H9 (cell line): ENCODE measurements at regions not wholly inside any gene's neighbourhood (a gene's known extent, or its start where the extent isn't known, plus 50 kb on each side); places are given as distances from the start of the nearest gene placed in this dataset.

Experiments
- DNase-seq: peaks from one replicate; pipeline ENCODE4 v3.0.0-alpha.2; 2017
- H2AFZ ChIP-seq: one replicate; pipeline ENCODE4 v1.6.1; 2013; ENCODE audit warnings: mild to moderate bottlenecking, low read length, control low read depth, moderate library complexity
- H2AK5ac ChIP-seq: 2 replicates; pipeline ENCODE4 v1.6.1; 2013; ENCODE audit warnings: low read length, control low read depth, mixed read lengths; ENCODE audit not compliant: insufficient read length
- H2BK120ac ChIP-seq: one replicate; pipeline ENCODE4 v1.6.1; 2013; ENCODE audit warnings: low read depth, mild to moderate bottlenecking, low read length, control low read depth, inconsistent platforms; ENCODE audit not compliant: poor library complexity, severe bottlenecking
- H2BK12ac ChIP-seq: 2 replicates; pipeline ENCODE4 v1.6.1; 2013; ENCODE audit warnings: low read length, control low read depth, mixed read lengths, low read depth; ENCODE audit not compliant: insufficient read length
- H2BK15ac ChIP-seq: 2 replicates; pipeline ENCODE4 v1.6.1; 2013; ENCODE audit warnings: low read depth, low read length, control low read depth
- H2BK20ac ChIP-seq: one replicate; pipeline ENCODE4 v1.6.1; 2013; ENCODE audit warnings: low read depth, mild to moderate bottlenecking, low read length, control low read depth, inconsistent platforms; ENCODE audit not compliant: poor library complexity, severe bottlenecking
- H2BK5ac ChIP-seq: 2 replicates; pipeline ENCODE4 v1.6.1; 2013; ENCODE audit warnings: low read length, control low read depth, mixed read lengths; ENCODE audit not compliant: insufficient read length
- H3K14ac ChIP-seq: 2 replicates; pipeline ENCODE4 v1.6.1; 2013; ENCODE audit warnings: low read length, control low read depth; ENCODE audit not compliant: insufficient read depth
- H3K18ac ChIP-seq: 2 replicates; pipeline ENCODE4 v1.6.1; 2013; ENCODE audit warnings: low read depth, mild to moderate bottlenecking, mixed read lengths, low read length, control low read depth; ENCODE audit not compliant: insufficient read length
- H3K23ac ChIP-seq: 2 replicates; pipeline ENCODE4 v1.6.1; 2013; ENCODE audit warnings: low read length, control low read depth, mixed read lengths, low read depth; ENCODE audit not compliant: insufficient read length
- H3K23me2 ChIP-seq: 2 replicates; pipeline ENCODE4 v1.6.1; 2013; ENCODE audit warnings: low read depth, mild to moderate bottlenecking, mixed read lengths, low read length, control low read depth; ENCODE audit not compliant: insufficient read length, poor library complexity, severe bottlenecking
- H3K27ac ChIP-seq: 2 replicates; pipeline ENCODE4 v1.5.1; 2013; ENCODE audit warnings: low read length, control low read depth, mixed read lengths, low read depth; ENCODE audit not compliant: insufficient read length
- H3K27me3 ChIP-seq: 2 replicates; pipeline ENCODE4 v1.6.1; 2013; ENCODE audit warnings: low read length, control low read depth, inconsistent platforms; ENCODE audit not compliant: insufficient read depth
- H3K4ac ChIP-seq: 2 replicates; pipeline ENCODE4 v1.6.1; 2013; ENCODE audit warnings: low read depth, mild to moderate bottlenecking, control low read depth, inconsistent platforms, low read length, moderate library complexity
- H3K4me1 ChIP-seq: 2 replicates; pipeline ENCODE4 v1.6.1; 2013; ENCODE audit warnings: low read length, control low read depth, inconsistent platforms; ENCODE audit not compliant: insufficient read depth
- H3K4me2 ChIP-seq: 2 replicates; pipeline ENCODE4 v1.6.1; 2013; ENCODE audit warnings: low read length, control low read depth, mixed read lengths; ENCODE audit not compliant: insufficient read length, insufficient read depth
- H3K56ac ChIP-seq: 2 replicates; pipeline ENCODE4 v1.6.1; 2013; ENCODE audit warnings: low read depth, mild to moderate bottlenecking, mixed read lengths, low read length, control low read depth; ENCODE audit not compliant: insufficient read length
- H3K79me1 ChIP-seq: 2 replicates; pipeline ENCODE4 v1.6.1; 2013; ENCODE audit warnings: low read depth, mild to moderate bottlenecking, moderate library complexity, low read length, control low read depth, inconsistent platforms; ENCODE audit not compliant: insufficient read depth, poor library complexity, severe bottlenecking
- H3K79me2 ChIP-seq: 2 replicates; pipeline ENCODE4 v1.6.1; 2013; ENCODE audit warnings: low read length, control low read depth, inconsistent platforms; ENCODE audit not compliant: insufficient read depth
- H3K9ac ChIP-seq: 2 replicates; pipeline ENCODE4 v1.6.1; 2013; ENCODE audit warnings: low read length, control low read depth, mixed read lengths; ENCODE audit not compliant: insufficient read length; ENCODE audit errors: extremely low read depth
- H3K9me3 ChIP-seq: one replicate; pipeline ENCODE4 v1.6.1; 2013; ENCODE audit warnings: low read depth, low read length, inconsistent platforms; ENCODE audit not compliant: control insufficient read depth
- H3T11ph ChIP-seq: one replicate; pipeline ENCODE4 v1.6.1; 2013; ENCODE audit warnings: mild to moderate bottlenecking, low read length, control low read depth, inconsistent platforms
- H4K20me1 ChIP-seq: one replicate; pipeline ENCODE4 v1.6.1; 2013; ENCODE audit not compliant: control insufficient read depth, insufficient read length, insufficient read depth
- H4K5ac ChIP-seq: 2 replicates; pipeline ENCODE4 v1.6.1; 2013; ENCODE audit warnings: low read depth, mild to moderate bottlenecking, mixed read lengths, low read length, control low read depth; ENCODE audit not compliant: insufficient read length
- H4K8ac ChIP-seq: replicated peaks from 2 replicates; pipeline ENCODE4 v1.6.1; 2013; ENCODE audit warnings: low read length, control low read depth, mixed read lengths, low read depth; ENCODE audit not compliant: insufficient read length
- H4K91ac ChIP-seq: 2 replicates; pipeline ENCODE4 v1.6.1; 2013; ENCODE audit warnings: low read depth, mild to moderate bottlenecking, moderate library complexity, mixed read lengths, low read length, control low read depth; ENCODE audit not compliant: insufficient read length
- H3K27ac Mint-ChIP-seq, 3 experiments: 2 replicates in 2 of 3; 3 replicates in 1 of 3; pipeline ENCODE4 v1.8.0; 2020 to 2021; ENCODE audit warnings: mixed read lengths in 3 of 3, mild to moderate bottlenecking in 1 of 3, moderate library complexity in 1 of 3
- H3K27me3 Mint-ChIP-seq: 2 replicates; pipeline ENCODE4 v1.8.0; 2021; ENCODE audit warnings: low read depth, mild to moderate bottlenecking, moderate library complexity, mixed read lengths
- H3K36me3 Mint-ChIP-seq, 3 experiments: 2 replicates in 2 of 3; 3 replicates in 1 of 3; pipeline ENCODE4 v1.8.0; 2020 to 2021; ENCODE audit warnings: low read depth in 3 of 3, mixed read lengths in 3 of 3; ENCODE audit not compliant: insufficient read depth in 1 of 3
- H3K4me1 Mint-ChIP-seq, 2 experiments: 2 replicates each; pipeline ENCODE4 v1.8.0; 2020; ENCODE audit warnings: mixed read lengths in 2 of 2
- H3K4me3 Mint-ChIP-seq, 2 experiments: 2 replicates in 1 of 2; 3 replicates in 1 of 2; pipeline ENCODE4 v1.8.0; 2020 to 2021; ENCODE audit warnings: mild to moderate bottlenecking in 2 of 2, mixed read lengths in 2 of 2, moderate library complexity in 1 of 2
- H3K9me3 Mint-ChIP-seq, 2 experiments: 2 replicates in 1 of 2; 3 replicates in 1 of 2; pipeline ENCODE4 v1.8.0; 2020; ENCODE audit warnings: mild to moderate bottlenecking in 2 of 2, mixed read lengths in 2 of 2, moderate library complexity in 1 of 2
- WGBS: extraction: QIAGEN DNeasy Blood & Tissue Kit; methylation state at CpG from one replicate; pipeline ENCODE4 v1.1.7; 2013; ENCODE audit warnings: missing lambda C conversion rate, low lambda C conversion rate, mixed read lengths; ENCODE audit not compliant: insufficient read length; ENCODE audit errors: extremely low coverage; 5-methylcytosine and 5-hydroxymethylcytosine counted together
- TF ChIP-seq, protein P1 (sequence below): fragments of 200-600 bp; sonication (generic); conservative IDR thresholded peaks from 3 replicates; pipeline ENCODE4 v1.8.0; 2021; ENCODE audit warnings: antibody characterized with exemption, mild to moderate bottlenecking

DNA sequence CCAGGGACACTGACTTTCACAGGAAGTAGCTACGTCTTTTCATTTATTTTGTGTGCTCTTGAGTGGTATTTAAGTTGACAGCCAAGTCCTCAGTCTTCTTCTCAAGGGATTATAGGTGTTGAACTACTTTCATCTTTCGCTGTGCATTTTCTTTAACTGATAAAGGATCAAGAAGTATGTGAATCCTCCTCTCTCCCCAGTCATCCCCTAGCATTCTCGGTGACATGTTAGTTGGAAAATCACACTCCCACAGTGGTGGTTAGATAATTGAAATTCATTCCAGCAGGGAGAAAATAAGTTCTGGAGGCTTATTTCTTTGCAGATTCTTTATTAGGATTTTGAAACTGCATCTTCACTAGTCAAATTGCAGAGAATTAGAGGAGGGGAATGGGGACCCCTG, 569.4 kb downstream of the MEI4 start:
- H3K36me3 Mint-ChIP-seq, result no peaks in the 10 kb centered on the region
- Histone ChIP-seq H4K5ac (no peak overlapping the region), H3T11ph (no peak overlapping the region), H2AFZ (no peak overlapping the region), H3K56ac (no peak overlapping the region), H3K27ac (no peak overlapping the region), H3K4me2 (no peak overlapping the region), H2BK15ac (no peak overlapping the region), H3K79me2 (no peaks in the 10 kb centered on the region), H3K23me2 (no peaks in the 10 kb centered on the region), H2BK120ac (no peak overlapping the region), H3K4ac (no peak overlapping the region), H2AK5ac (no peak overlapping the region), H4K8ac (no peak overlapping the region), H2BK20ac (no peak overlapping the region), H2BK12ac (no peak overlapping the region), H3K23ac (no peak overlapping the region), H2BK5ac (no peak overlapping the region), H4K91ac (no peak overlapping the region), H3K79me1 (no peaks in the 10 kb centered on the region), H3K4me1 (no peaks in the 10 kb centered on the region), H3K27me3 (no peaks in the 10 kb centered on the region), H3K9me3 (no peaks in the 10 kb centered on the region), H4K20me1 (no peaks in the 10 kb centered on the region), H3K9ac (no peak overlapping the region), H3K18ac (no peak overlapping the region), H3K14ac (no peak overlapping the region)
- no peak overlapping the region for H3K4me3 Mint-ChIP-seq
- WGBS, result no CpG with 5 or more reads among the region's 3 CpGs
- no peak for DNase-seq
- no peaks in the 10 kb centered on the region for H3K27me3 Mint-ChIP-seq
- TF ChIP-seq, protein P1, sequence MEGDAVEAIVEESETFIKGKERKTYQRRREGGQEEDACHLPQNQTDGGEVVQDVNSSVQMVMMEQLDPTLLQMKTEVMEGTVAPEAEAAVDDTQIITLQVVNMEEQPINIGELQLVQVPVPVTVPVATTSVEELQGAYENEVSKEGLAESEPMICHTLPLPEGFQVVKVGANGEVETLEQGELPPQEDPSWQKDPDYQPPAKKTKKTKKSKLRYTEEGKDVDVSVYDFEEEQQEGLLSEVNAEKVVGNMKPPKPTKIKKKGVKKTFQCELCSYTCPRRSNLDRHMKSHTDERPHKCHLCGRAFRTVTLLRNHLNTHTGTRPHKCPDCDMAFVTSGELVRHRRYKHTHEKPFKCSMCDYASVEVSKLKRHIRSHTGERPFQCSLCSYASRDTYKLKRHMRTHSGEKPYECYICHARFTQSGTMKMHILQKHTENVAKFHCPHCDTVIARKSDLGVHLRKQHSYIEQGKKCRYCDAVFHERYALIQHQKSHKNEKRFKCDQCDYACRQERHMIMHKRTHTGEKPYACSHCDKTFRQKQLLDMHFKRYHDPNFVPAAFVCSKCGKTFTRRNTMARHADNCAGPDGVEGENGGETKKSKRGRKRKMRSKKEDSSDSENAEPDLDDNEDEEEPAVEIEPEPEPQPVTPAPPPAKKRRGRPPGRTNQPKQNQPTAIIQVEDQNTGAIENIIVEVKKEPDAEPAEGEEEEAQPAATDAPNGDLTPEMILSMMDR, result no peak
- H3K4me1 Mint-ChIP-seq, result no peaks in the 10 kb centered on the region
- no peaks in the 10 kb centered on the region; a peak in 1 of 5 replicates for H3K9me3 Mint-ChIP-seq
- H3K27ac Mint-ChIP-seq, result no peak overlapping the region
